ENCODE measurements at regions not wholly inside any gene's neighbourhood (a gene's known extent, or its start where the extent isn't known, plus 50 kb on each side); places are given as distances from the start of the nearest gene placed in this dataset.
"Not testable (repeated sequence)": the region's sequence is repeated elsewhere in the genome, so short reads cannot be mapped to it uniquely, and the experiment has no call there.

GRCh38 chrX:25771853-25772252, 366.3 kb upstream of the MAGEB18 start:
- TF ChIP-seq YY1 (IDR thresholded peaks at IDR 0.05; ENCODE audit: insufficient read depth, insufficient read length); SUZ12 (IDR thresholded peaks at IDR 0.05; ENCODE audit: extremely low read depth, insufficient read depth, insufficient read length): not testable (repeated sequence)
